SKM-1 treated with dmso at 0.1 percent for 144 hours (cell line): ENCODE measurements at regions not wholly inside any gene's neighbourhood (a gene's known extent, or its start where the extent isn't known, plus 50 kb on each side); places are given as distances from the start of the nearest gene placed in this dataset.
"Not testable (repeated sequence)": the region's sequence is repeated elsewhere in the genome, so short reads cannot be mapped to it uniquely, and the experiment has no call there.

Source experiments
- DNase-seq: peaks from one replicate; lab custom pipeline; 2025; ENCODE audit not compliant: unreplicated experiment; lab: John Stamatoyannopoulos, UW

- no peak for DNase-seq
Measured at GRCh38 chr10:14429043-14429700, 98.4 kb upstream of the FRMD4A start.

- DNase-seq: no peak
Measured at GRCh38 chr10:14425034-14425433, 94.3 kb upstream of the FRMD4A start.

- no peak for DNase-seq
Measured at GRCh38 chr10:14423111-14423744, 92.5 kb upstream of the FRMD4A start.

GRCh38 chr10:14422431-14422830 lies 91.7 kb upstream of the FRMD4A start:
- no peak for DNase-seq

GRCh38 chr10:14421941-14422340 lies 91.2 kb upstream of the FRMD4A start:
- no peak for DNase-seq

- not testable (repeated sequence) for DNase-seq
Measured at GRCh38 chr10:14417336-14417735, 86.6 kb upstream of the FRMD4A start.

- no peak for DNase-seq
Measured at GRCh38 chr10:14416308-14416700, 85.6 kb upstream of the FRMD4A start.

- DNase-seq: no peak
Measured at GRCh38 chr10:14415676-14416307, 85.1 kb upstream of the FRMD4A start.

GRCh38 chr10:14414901-14415300 lies 84.2 kb upstream of the FRMD4A start:
- DNase-seq: no peak

- DNase-seq: no peak
Measured at GRCh38 chr10:14413523-14413922, 82.8 kb upstream of the FRMD4A start.

GRCh38 chr10:14412624-14413023 lies 81.9 kb upstream of the FRMD4A start:
- DNase-seq: no peak

- DNase-seq: no peak
Measured at GRCh38 chr10:14409856-14410458, 79.2 kb upstream of the FRMD4A start.

GRCh38 chr10:14409247-14409646 lies 78.5 kb upstream of the FRMD4A start:
- DNase-seq: no peak

- no peak for DNase-seq
Measured at GRCh38 chr10:14408139-14408538, 77.4 kb upstream of the FRMD4A start.

- no peak for DNase-seq
Measured at GRCh38 chr10:14407567-14407966, 76.8 kb upstream of the FRMD4A start.

- DNase-seq: no peak
Measured at GRCh38 chr10:14405076-14406065, 74.6 kb upstream of the FRMD4A start.

- no peak for DNase-seq
Measured at GRCh38 chr10:14403881-14404623, 73.3 kb upstream of the FRMD4A start.

GRCh38 chr10:14403359-14403758 lies 72.6 kb upstream of the FRMD4A start:
- DNase-seq: no peak

- no peak for DNase-seq
Measured at GRCh38 chr10:14399641-14400040, 68.9 kb upstream of the FRMD4A start.

- no peak for DNase-seq
Measured at GRCh38 chr10:14397066-14397465, 66.3 kb upstream of the FRMD4A start.
